ENCODE measurements at regions not wholly inside any gene's neighbourhood (a gene's known extent, or its start where the extent isn't known, plus 50 kb on each side); places are given as distances from the start of the nearest gene placed in this dataset.

DNA sequence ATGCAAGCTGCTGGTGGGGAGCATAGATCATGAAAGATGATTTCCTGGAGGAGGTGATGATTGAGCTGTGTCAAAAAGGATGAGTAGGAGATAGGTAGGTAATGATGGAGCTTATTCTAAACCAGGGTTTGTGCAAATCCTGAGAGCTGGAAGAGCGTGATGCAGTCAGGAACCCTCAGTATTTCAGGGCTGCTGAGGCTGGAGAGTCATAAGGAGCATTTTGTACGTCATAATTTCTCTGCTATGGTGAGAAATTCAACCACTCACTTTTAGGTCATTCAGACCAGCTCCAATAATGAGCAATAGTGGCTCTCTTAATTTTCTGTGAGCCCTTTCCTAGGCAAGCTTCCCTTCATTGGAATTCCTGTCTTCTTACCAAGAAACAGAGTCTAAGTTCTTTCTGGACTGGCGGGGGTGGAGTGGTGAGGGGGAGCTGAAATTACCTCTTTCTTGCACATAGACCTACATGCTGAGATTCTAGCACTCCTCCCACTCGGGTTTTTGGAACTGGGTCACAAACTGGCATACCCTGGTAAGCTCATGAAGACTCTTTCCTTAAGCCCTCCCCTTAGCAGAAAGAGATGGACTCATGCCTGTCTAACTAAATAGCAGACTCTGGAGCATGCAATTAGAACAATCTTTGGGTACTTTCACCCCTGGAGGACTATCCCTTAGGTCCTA is 62.2 kb upstream of the MYCBP2 start:
- intact Hi-C loops (cut with DNase I), result no loop called here
- H3K4me1 ChIP-seq, result no peaks in the 10 kb centered on the region
- 41 to 74% methylated on average over 4 of the region's 4 CpGs for WGBS, 2 donors
- no peak overlapping the region for H3K4me3 ChIP-seq
- H3K36me3 ChIP-seq, result no peaks in the 10 kb centered on the region
- H3K27ac ChIP-seq, result no peak overlapping the region
- TF ChIP-seq EP300 (IDR thresholded peaks at IDR 0.05), result no peak
- no peak for TF ChIP-seq POLR2A (IDR thresholded peaks at IDR 0.05)
- no peak for TF ChIP-seq POLR2AphosphoS5 (IDR thresholded peaks at IDR 0.05)
- TF ChIP-seq, protein P1, sequence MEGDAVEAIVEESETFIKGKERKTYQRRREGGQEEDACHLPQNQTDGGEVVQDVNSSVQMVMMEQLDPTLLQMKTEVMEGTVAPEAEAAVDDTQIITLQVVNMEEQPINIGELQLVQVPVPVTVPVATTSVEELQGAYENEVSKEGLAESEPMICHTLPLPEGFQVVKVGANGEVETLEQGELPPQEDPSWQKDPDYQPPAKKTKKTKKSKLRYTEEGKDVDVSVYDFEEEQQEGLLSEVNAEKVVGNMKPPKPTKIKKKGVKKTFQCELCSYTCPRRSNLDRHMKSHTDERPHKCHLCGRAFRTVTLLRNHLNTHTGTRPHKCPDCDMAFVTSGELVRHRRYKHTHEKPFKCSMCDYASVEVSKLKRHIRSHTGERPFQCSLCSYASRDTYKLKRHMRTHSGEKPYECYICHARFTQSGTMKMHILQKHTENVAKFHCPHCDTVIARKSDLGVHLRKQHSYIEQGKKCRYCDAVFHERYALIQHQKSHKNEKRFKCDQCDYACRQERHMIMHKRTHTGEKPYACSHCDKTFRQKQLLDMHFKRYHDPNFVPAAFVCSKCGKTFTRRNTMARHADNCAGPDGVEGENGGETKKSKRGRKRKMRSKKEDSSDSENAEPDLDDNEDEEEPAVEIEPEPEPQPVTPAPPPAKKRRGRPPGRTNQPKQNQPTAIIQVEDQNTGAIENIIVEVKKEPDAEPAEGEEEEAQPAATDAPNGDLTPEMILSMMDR (IDR thresholded peaks at IDR 0.05), result no peak
- H3K27me3 ChIP-seq, result no peaks in the 10 kb centered on the region
- H3K9me3 ChIP-seq, result no peaks in the 10 kb centered on the region
- DNase-seq, result no peak

DNA sequence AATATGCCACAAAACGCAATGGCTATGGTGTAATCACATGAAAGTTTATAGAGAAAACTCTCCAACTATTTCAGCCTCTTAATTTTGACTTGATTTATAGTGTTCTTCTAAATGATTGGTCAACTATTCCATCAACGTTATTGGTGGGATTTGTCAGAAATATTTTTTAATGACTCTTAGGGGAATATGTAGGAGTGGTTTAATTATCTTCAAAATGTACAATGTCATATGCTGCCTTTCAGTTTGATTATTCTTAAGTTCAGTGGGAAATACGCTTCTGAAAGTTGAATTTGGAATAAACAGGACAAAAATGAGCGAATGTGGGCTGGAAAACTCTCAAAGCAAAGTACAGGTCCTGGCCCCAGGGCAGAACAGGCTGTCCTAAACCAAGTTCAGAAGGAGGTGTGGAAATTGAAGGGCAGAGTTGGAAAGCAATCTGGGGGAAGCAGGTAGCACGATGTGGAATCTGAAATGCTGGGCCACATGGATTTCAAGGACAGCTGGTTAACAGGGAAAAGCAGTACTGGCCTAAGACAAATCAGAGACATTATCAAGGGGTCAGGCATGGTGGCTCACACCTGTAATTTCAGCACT is 60.8 kb upstream of the MYCBP2 start:
- Histone ChIP-seq H3K36me3 (no peaks in the 10 kb centered on the region), H3K4me3 (no peak overlapping the region), H3K27me3 (no peaks in the 10 kb centered on the region), H3K27ac (peak overlapping the region in 1 of 4 donors; percentile 46), H3K4me1 (no peaks in the 10 kb centered on the region), H3K9me3 (no peaks in the 10 kb centered on the region)
- intact Hi-C loops (cut with DNase I), result no loop called here
- WGBS, 2 donors, result 72 to 76% methylated on average over 5 of the region's 5 CpGs
- TF ChIP-seq POLR2A (IDR thresholded peaks at IDR 0.05), result no peak
- no peak for TF ChIP-seq POLR2AphosphoS5 (IDR thresholded peaks at IDR 0.05)
- TF ChIP-seq EP300 (IDR thresholded peaks at IDR 0.05), result no peak
- DNase-seq, result no peak

DNA sequence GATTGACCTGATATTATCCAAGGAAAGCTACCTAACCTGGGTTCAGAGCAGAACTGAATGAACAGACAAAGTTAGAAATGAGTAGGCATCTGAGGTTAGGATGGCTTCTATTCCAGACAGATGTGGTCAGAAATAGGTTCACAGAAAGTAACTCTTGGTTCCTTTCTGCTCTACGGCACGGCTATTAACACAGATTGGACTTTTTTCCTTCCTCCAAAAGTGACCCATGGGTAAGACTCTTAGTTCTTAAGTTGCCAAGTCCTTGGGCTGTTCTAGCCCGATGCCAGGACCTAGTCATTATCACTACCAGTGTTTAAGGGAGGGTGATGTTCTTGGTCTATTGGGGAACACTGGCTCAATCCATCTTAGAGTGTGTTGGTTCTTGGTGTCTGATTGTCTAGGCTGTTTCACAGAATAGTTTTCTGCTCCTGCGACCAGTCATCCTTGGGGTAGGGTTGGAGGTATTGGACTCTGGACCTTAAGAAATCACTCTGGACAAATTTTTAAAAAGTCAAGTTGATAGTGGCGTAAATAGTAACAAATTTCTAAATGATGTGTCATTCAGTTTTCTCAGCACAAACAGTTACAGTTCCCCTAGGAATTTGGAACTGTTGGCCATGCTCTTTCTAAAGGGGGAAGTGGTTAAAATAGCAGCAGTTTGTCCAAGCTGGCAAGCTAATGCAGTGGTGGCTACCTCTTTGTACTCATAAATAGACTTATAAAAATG is 60.1 kb upstream of the MYCBP2 start:
- intact Hi-C loops (cut with DNase I), result no loop called here
- Histone ChIP-seq H3K9me3 (no peaks in the 10 kb centered on the region), H3K4me3 (no peak overlapping the region), H3K36me3 (no peaks in the 10 kb centered on the region), H3K4me1 (no peaks in the 10 kb centered on the region), H3K27me3 (no peaks in the 10 kb centered on the region), H3K27ac (peak overlapping the region in 1 of 4 donors; percentile 46)
- TF ChIP-seq POLR2A (IDR thresholded peaks at IDR 0.05) (no peak), POLR2AphosphoS5 (IDR thresholded peaks at IDR 0.05) (peak in 1 of 4 donors; percentile 7), EP300 (IDR thresholded peaks at IDR 0.05) (peak in 1 of 4 donors; percentile 6)
- TF ChIP-seq, protein P1 (IDR thresholded peaks at IDR 0.05), result no peak
- DNase-seq, result no peak
- 60 to 74% methylated on average over 5 of the region's 5 CpGs for WGBS, 2 donors

DNA sequence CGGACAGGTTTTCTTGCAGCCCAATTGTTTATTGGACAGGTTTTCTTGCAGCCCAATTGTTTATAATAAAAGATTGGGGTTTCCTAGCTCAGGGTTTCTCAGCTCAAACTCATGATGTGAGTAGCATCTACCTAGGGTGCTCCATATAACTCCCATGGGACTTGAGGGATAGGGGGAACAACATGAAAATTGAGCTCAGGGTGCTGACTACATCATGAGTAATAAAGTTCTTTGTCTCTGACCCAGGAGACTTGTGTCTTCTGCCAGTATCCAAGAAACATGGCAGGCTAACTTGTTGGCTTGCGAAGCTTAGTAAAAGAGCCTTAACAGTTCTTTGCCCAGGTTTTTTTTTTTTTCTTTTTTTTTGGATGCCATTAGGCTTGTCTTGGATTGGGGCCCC is 59.2 kb upstream of the MYCBP2 start:
- no peak overlapping the region for H3K4me3 ChIP-seq
- no peaks in the 10 kb centered on the region for H3K36me3 ChIP-seq
- 31 to 64% methylated on average over 2 of the region's 2 CpGs for WGBS, 2 donors
- no peaks in the 10 kb centered on the region for H3K4me1 ChIP-seq
- no peak for DNase-seq
- no peak for TF ChIP-seq POLR2A (IDR thresholded peaks at IDR 0.05)
- no peaks in the 10 kb centered on the region for H3K9me3 ChIP-seq
- H3K27me3 ChIP-seq, result no peaks in the 10 kb centered on the region
- no peak overlapping the region for H3K27ac ChIP-seq
- intact Hi-C loops (cut with DNase I), result no loop called here

DNA sequence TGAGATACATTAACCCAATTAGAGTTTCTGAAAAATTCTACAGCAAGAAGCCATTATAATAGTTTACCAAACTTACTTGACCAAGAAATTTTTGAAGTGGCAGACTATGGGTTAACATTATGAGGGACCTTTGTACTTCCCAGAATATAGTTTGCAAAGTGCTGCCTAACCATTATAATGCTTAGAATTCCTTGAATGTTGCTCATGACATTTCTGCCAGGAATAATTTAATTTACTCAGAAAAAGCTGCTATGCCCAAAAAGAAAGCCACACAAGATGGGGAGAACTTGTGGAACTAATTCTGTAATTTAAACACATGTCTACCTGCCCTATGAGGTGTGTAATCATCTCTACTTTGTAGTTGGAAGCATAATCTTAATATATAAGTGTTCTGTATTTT is 58.1 kb upstream of the MYCBP2 start:
- Histone ChIP-seq H3K27ac (no peak overlapping the region), H3K4me1 (no peaks in the 10 kb centered on the region), H3K36me3 (no peaks in the 10 kb centered on the region), H3K9me3 (no peaks in the 10 kb centered on the region), H3K4me3 (no peak overlapping the region), H3K27me3 (no peaks in the 10 kb centered on the region)
- intact Hi-C loops (cut with DNase I), result no loop called here
- no peak for DNase-seq
- no peak for TF ChIP-seq POLR2AphosphoS5 (IDR thresholded peaks at IDR 0.05)
- TF ChIP-seq, protein P1 (IDR thresholded peaks at IDR 0.05), result no peak
- TF ChIP-seq POLR2A (IDR thresholded peaks at IDR 0.05), result no peak
- TF ChIP-seq EP300 (IDR thresholded peaks at IDR 0.05), result no peak
